K562 (cell line): ENCODE measurements at regions not wholly inside any gene's neighbourhood (a gene's known extent, or its start where the extent isn't known, plus 50 kb on each side); places are given as distances from the start of the nearest gene placed in this dataset.
A peak's percentile ranks its signal among the peaks of the same experiment; 100 is the strongest.

Experiments
- BRD4 ChIP-seq: fragments of 200-600 bp; sonication (generic); IDR thresholded peaks from 2 replicates; pipeline ENCODE4 v1.6.1; 2017; ENCODE audit warnings: inconsistent platforms
- CBFA2T3 ChIP-seq: fragments of 450-650 bp; IDR thresholded peaks from 2 replicates; pipeline ENCODE4 v1.6.1; 2017
- DPF2 ChIP-seq: fragments of 450-650 bp; IDR thresholded peaks from 2 replicates; pipeline ENCODE4 v1.6.1; 2016
- HEY1 ChIP-seq: fragments of 250-450 bp; sonication (Bioruptor Pico); IDR thresholded peaks from 2 replicates; pipeline ENCODE4 v1.5.0; 2020; ENCODE audit warnings: mild to moderate bottlenecking, moderate library complexity, borderline replicate concordance
- MTA2 ChIP-seq: fragments of 450-650 bp; IDR thresholded peaks from 2 replicates; pipeline ENCODE4 v1.6.1; 2016; ENCODE audit warnings: low read depth
- NCOR1 ChIP-seq: fragments of 450-650 bp; IDR thresholded peaks from 2 replicates; pipeline ENCODE4 v1.6.1; 2016; ENCODE audit warnings: mild to moderate bottlenecking, moderate library complexity
- NEUROD1 ChIP-seq: fragments of 150-350 bp; IDR thresholded peaks from 2 replicates; pipeline ENCODE4 v1.6.1; 2014; ENCODE audit warnings: borderline replicate concordance, low read length, low read depth; ENCODE audit not compliant: partially characterized antibody
- NFE2 ChIP-seq: IDR thresholded peaks from 2 replicates; pipeline ENCODE4 v1.6.1; 2014; ENCODE audit warnings: antibody characterized with exemption, low read depth
- SNRNP70 ChIP-seq: fragments of 200-400 bp; formaldehyde crosslinking; optimal IDR thresholded peaks from 2 replicates; pipeline ENCODE3; 2017; ENCODE audit warnings: low read depth, low read length
- SUPT5H ChIP-seq: fragments of 450-650 bp; IDR thresholded peaks from 2 replicates; pipeline ENCODE4 v1.6.1; 2016
- TAF1 ChIP-seq: IDR thresholded peaks from 2 replicates; pipeline ENCODE4 v1.6.1; 2011; ENCODE audit warnings: mild to moderate bottlenecking, low read length, moderate library complexity; ENCODE audit not compliant: insufficient read depth, control insufficient read depth, severe bottlenecking; ENCODE audit errors: extremely low read depth
- TCF7L2 ChIP-seq: fragments of 150-350 bp; IDR thresholded peaks from 2 replicates; pipeline ENCODE4 v1.6.1; 2016; ENCODE audit warnings: low read depth, mild to moderate bottlenecking, low read length, moderate library complexity
- THRAP3 ChIP-seq: fragments of 450-650 bp; IDR thresholded peaks from 2 replicates; pipeline ENCODE4 v1.6.1; 2016; ENCODE audit warnings: mild to moderate bottlenecking, inconsistent platforms, borderline replicate concordance
- ZEB2 ChIP-seq: fragments of 450-650 bp; IDR thresholded peaks from 2 replicates; pipeline ENCODE4 v1.6.1; 2016
- TF ChIP-seq, protein P1 (sequence below): IDR thresholded peaks from 2 replicates; pipeline ENCODE4 v1.6.1; 2012; ENCODE audit warnings: low read depth, low read length, improper control_type of control experiment, borderline replicate concordance
- TF ChIP-seq, protein P2 (sequence below): fragments of 450-650 bp; IDR thresholded peaks from 2 replicates; pipeline ENCODE4 v1.6.1; 2017; ENCODE audit warnings: antibody characterized with exemption, mild to moderate bottlenecking
- TF ChIP-seq, protein P3 (sequence below), 2 experiments: IDR thresholded peaks in 1 of 2; conservative IDR thresholded peaks in 1 of 2; 2 replicates each; pipeline ENCODE4 v1.6.1; 2016; ENCODE audit warnings: low read depth in 2 of 2, mild to moderate bottlenecking in 1 of 2, missing compliant biosample characterization in 1 of 2, missing genetic modification characterization in 1 of 2, moderate library complexity in 1 of 2
- TF ChIP-seq, protein P4 (sequence below): sonication (generic); formaldehyde crosslinking; IDR thresholded peaks from 2 replicates; pipeline ENCODE4 v1.8.0; 2022; ENCODE audit warnings: missing genetic modification reagents, mild to moderate bottlenecking, borderline replicate concordance

DNA sequence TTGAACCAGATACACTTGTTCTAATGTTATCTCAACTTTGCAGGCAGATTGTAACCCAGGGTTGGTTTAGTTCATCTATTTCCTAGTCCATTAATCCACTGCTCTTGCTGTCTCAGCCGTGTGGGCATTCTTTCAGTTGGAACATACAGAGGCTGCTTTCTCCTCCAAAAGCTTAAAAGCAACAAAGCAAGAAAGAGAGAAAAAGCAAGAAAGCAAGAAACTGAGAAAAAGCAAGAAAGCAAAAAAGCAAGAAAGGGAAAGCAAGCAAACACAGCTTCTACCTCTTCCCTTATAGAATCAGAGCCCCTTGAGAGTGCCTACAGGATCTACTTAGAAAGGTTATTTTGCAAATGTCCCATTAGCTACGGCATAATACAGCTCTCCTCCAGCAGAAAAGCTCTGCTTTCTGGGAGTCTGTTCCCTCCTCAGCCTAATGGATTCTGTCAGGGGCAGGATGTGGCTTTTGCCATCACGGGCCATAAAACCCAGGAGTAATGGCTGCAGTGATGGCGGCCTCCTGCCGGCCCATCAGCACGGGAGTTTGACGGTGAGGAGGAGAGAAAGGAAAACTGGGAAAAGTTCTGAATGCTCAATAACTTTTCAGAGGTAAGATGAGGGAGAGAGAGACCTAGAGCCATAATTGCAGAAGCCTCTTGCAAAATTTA, 156.8 kb upstream of the JARID2 start (continued):
- TF ChIP-seq, protein P1, sequence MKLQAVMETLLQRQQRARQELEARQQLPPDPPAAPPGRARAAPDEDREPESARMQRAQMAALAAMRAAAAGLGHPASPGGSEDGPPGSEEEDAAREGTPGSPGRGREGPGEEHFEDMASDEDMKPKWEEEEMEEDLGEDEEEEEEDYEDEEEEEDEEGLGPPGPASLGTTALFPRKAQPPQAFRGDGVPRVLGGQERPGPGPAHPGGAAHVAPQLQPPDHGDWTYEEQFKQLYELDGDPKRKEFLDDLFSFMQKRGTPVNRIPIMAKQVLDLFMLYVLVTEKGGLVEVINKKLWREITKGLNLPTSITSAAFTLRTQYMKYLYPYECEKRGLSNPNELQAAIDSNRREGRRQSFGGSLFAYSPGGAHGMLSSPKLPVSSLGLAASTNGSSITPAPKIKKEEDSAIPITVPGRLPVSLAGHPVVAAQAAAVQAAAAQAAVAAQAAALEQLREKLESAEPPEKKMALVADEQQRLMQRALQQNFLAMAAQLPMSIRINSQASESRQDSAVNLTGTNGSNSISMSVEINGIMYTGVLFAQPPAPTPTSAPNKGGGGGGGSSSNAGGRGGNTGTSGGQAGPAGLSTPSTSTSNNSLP = peak; percentile 88
- peak; percentile 65 for TF ChIP-seq SUPT5H
- peak; percentile 85 for TF ChIP-seq NCOR1
- no peak for TF ChIP-seq TCF7L2
- TF ChIP-seq NEUROD1 = peak; percentile 23
- no peak for TF ChIP-seq SNRNP70
- TF ChIP-seq CBFA2T3 = peak; percentile 91
- TF ChIP-seq, protein P2, sequence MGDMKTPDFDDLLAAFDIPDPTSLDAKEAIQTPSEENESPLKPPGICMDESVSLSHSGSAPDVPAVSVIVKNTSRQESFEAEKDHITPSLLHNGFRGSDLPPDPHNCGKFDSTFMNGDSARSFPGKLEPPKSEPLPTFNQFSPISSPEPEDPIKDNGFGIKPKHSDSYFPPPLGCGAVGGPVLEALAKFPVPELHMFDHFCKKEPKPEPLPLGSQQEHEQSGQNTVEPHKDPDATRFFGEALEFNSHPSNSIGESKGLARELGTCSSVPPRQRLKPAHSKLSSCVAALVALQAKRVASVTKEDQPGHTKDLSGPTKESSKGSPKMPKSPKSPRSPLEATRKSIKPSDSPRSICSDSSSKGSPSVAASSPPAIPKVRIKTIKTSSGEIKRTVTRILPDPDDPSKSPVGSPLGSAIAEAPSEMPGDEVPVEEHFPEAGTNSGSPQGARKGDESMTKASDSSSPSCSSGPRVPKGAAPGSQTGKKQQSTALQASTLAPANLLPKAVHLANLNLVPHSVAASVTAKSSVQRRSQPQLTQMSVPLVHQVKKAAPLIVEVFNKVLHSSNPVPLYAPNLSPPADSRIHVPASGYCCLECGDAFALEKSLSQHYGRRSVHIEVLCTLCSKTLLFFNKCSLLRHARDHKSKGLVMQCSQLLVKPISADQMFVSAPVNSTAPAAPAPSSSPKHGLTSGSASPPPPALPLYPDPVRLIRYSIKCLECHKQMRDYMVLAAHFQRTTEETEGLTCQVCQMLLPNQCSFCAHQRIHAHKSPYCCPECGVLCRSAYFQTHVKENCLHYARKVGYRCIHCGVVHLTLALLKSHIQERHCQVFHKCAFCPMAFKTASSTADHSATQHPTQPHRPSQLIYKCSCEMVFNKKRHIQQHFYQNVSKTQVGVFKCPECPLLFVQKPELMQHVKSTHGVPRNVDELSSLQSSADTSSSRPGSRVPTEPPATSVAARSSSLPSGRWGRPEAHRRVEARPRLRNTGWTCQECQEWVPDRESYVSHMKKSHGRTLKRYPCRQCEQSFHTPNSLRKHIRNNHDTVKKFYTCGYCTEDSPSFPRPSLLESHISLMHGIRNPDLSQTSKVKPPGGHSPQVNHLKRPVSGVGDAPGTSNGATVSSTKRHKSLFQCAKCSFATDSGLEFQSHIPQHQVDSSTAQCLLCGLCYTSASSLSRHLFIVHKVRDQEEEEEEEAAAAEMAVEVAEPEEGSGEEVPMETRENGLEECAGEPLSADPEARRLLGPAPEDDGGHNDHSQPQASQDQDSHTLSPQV = peak; percentile 82; the same call in 1 of the 2 replicates
- TF ChIP-seq NFE2 = peak; percentile 36
- 0 out of 2 replicates have a peak, but pooled peaks have one; percentile 11 for TF ChIP-seq HEY1 (CRISPR knock-in tag)
- TF ChIP-seq MTA2 = peak; percentile 56
- TF ChIP-seq TAF1 = peak; percentile 43
- TF ChIP-seq ZEB2 = no peak
- peak; percentile 37; the same call in 1 of the 2 replicates for TF ChIP-seq BRD4
- TF ChIP-seq, protein P3, sequence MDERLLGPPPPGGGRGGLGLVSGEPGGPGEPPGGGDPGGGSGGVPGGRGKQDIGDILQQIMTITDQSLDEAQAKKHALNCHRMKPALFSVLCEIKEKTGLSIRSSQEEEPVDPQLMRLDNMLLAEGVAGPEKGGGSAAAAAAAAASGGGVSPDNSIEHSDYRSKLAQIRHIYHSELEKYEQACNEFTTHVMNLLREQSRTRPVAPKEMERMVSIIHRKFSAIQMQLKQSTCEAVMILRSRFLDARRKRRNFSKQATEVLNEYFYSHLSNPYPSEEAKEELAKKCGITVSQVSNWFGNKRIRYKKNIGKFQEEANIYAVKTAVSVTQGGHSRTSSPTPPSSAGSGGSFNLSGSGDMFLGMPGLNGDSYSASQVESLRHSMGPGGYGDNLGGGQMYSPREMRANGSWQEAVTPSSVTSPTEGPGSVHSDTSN (CRISPR knock-in tag; IDR thresholded peaks at IDR 0.05; ENCODE audit: low read depth) = no peak
- TF ChIP-seq, protein P3 (tag; conservative IDR thresholded peaks at IDR 0.05; ENCODE audit: low read depth) = 0 out of 2 replicates have a peak, but pooled peaks have one; percentile 26
- TF ChIP-seq, protein P4, sequence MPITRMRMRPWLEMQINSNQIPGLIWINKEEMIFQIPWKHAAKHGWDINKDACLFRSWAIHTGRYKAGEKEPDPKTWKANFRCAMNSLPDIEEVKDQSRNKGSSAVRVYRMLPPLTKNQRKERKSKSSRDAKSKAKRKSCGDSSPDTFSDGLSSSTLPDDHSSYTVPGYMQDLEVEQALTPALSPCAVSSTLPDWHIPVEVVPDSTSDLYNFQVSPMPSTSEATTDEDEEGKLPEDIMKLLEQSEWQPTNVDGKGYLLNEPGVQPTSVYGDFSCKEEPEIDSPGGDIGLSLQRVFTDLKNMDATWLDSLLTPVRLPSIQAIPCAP (CRISPR knock-in tag) = no peak
- TF ChIP-seq THRAP3 = peak; percentile 91; the same call in 1 of the 2 replicates
- peak; percentile 87 for TF ChIP-seq DPF2
